ENCODE measurements at regions not wholly inside any gene's neighbourhood (a gene's known extent, or its start where the extent isn't known, plus 50 kb on each side); places are given as distances from the start of the nearest gene placed in this dataset.

- no peak overlapping the region for H3K4me3 Mint-ChIP-seq (ENCODE audit: unreplicated experiment)
Measured at GRCh38 chr2:239770246-239770639, 254.9 kb downstream of the NDUFA10 start.

DNA sequence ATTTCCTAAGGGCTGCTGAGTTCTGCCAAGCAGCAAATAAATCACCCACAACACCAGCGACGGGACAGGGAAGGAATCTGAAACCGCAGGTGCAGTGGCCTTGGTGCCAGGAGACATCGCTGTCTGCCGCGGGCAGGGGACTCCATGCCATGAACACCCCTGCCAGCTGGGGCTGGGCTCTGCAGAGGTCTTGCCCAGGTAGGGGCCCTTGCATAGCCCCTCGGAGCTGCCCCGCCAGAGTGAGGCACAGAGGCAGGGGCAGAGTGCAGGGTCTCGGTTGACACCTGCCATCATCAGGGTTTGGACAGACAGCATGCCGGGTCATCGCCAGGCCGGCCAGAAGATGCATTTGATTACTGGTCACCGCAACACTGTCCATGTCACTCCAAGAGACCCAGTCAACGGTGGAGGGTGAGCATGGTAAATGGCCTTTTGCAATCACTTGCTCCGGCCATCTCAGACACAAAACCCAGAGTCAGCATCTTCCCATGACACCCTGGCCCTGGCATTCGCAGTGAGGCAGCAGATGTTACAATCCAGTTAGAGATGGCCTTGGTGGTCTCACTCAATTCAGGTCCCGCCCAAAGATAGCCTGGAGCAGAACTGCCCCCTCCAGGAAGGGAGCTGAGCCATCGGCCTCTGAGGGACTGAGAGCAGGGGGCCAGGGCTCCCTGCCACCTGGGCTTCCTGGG, 255.4 kb downstream of the NDUFA10 start:
- Mint-ChIP-seq H3K27me3 (ENCODE audit: low read depth) (peaks cover 13% of the 10 kb centered on the region), H3K27ac (ENCODE audit: unreplicated experiment) (no peak overlapping the region), H3K9me3 (ENCODE audit: low read depth) (peaks cover 8% of the 10 kb centered on the region), H3K4me3 (ENCODE audit: unreplicated experiment) (no peak overlapping the region), H3K36me3 (ENCODE audit: low read depth) (peaks cover 4% of the 10 kb centered on the region), H3K4me1 (ENCODE audit: low read depth) (no peaks in the 10 kb centered on the region)
- peak; percentile 87 for DNase-seq (ENCODE audit: low spot score)
- TF ChIP-seq, protein P1, sequence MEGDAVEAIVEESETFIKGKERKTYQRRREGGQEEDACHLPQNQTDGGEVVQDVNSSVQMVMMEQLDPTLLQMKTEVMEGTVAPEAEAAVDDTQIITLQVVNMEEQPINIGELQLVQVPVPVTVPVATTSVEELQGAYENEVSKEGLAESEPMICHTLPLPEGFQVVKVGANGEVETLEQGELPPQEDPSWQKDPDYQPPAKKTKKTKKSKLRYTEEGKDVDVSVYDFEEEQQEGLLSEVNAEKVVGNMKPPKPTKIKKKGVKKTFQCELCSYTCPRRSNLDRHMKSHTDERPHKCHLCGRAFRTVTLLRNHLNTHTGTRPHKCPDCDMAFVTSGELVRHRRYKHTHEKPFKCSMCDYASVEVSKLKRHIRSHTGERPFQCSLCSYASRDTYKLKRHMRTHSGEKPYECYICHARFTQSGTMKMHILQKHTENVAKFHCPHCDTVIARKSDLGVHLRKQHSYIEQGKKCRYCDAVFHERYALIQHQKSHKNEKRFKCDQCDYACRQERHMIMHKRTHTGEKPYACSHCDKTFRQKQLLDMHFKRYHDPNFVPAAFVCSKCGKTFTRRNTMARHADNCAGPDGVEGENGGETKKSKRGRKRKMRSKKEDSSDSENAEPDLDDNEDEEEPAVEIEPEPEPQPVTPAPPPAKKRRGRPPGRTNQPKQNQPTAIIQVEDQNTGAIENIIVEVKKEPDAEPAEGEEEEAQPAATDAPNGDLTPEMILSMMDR (IDR thresholded peaks at IDR 0.05): no peak

More at GRCh38 chr2:239770246-239770639, 254.9 kb downstream of the NDUFA10 start:
- H3K4me1 Mint-ChIP-seq (ENCODE audit: low read depth): no peaks in the 10 kb centered on the region
- TF ChIP-seq, protein P1 (IDR thresholded peaks at IDR 0.05): no peak
- DNase-seq (ENCODE audit: low spot score): peak; percentile 19
- peaks cover 8% of the 10 kb centered on the region for H3K9me3 Mint-ChIP-seq (ENCODE audit: low read depth)
- H3K27ac Mint-ChIP-seq (ENCODE audit: unreplicated experiment): no peak overlapping the region
- H3K36me3 Mint-ChIP-seq (ENCODE audit: low read depth): peaks cover 5% of the 10 kb centered on the region
- H3K27me3 Mint-ChIP-seq (ENCODE audit: low read depth): peaks cover 16% of the 10 kb centered on the region

DNA sequence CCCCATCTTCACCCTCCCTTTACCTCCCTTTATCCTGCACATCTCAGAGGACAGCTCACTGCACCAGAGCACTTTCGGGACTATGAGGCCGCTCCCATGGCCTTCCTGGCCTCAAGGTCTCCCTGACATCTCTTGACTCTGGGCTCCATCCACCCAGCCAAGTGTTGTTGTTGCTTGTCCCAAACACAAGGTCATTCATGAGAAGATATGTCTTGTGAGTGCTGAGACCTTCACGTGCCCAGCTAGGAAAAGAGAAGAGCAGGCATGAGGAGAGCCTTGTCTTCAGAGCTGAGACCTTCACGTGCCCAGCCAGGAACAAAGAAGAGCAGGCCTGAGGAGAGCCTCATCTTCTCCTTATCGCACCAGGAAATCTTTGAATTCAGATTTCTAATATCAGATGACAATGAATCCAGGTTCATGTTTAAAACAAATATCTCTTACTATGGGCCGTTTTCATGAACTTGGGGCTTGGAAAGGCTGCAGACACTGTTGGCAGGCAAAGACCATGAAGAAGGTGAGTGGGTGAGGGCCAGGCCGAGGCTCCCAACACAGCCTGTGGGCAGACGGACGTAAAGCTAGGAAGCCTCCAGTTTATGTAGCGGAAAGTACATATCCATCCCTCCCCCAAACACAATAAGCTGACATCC, 256.1 kb downstream of the NDUFA10 start:
- TF ChIP-seq, protein P1 (IDR thresholded peaks at IDR 0.05): no peak
- no peak overlapping the region for H3K27ac Mint-ChIP-seq (ENCODE audit: unreplicated experiment)
- H3K4me3 Mint-ChIP-seq (ENCODE audit: unreplicated experiment): no peak overlapping the region
- no peaks in the 10 kb centered on the region for H3K4me1 Mint-ChIP-seq (ENCODE audit: low read depth)
- peaks cover 8% of the 10 kb centered on the region for H3K9me3 Mint-ChIP-seq (ENCODE audit: low read depth)
- H3K36me3 Mint-ChIP-seq (ENCODE audit: low read depth): peaks cover 3% of the 10 kb centered on the region
- peaks cover 8% of the 10 kb centered on the region for H3K27me3 Mint-ChIP-seq (ENCODE audit: low read depth)
- DNase-seq (ENCODE audit: low spot score): peak; percentile 11

GRCh38 chr2:239768031-239768790, 256.9 kb downstream of the NDUFA10 start:
- no peak overlapping the region for H3K27ac Mint-ChIP-seq (ENCODE audit: unreplicated experiment)
- no peak overlapping the region for H3K4me3 Mint-ChIP-seq (ENCODE audit: unreplicated experiment)

More at GRCh38 chr2:239768031-239768790, 256.9 kb downstream of the NDUFA10 start:
- Mint-ChIP-seq H3K9me3 (ENCODE audit: low read depth) (peaks cover 8% of the 10 kb centered on the region), H3K4me1 (ENCODE audit: low read depth) (no peaks in the 10 kb centered on the region), H3K27me3 (ENCODE audit: low read depth) (peaks cover 6% of the 10 kb centered on the region), H3K36me3 (ENCODE audit: low read depth) (peaks cover 3% of the 10 kb centered on the region)
- DNase-seq (ENCODE audit: low spot score): peak; percentile 77
- TF ChIP-seq, protein P1 (IDR thresholded peaks at IDR 0.05): no peak

All from chondrocyte (in vitro differentiated cells).